ENCODE measurements at regions not wholly inside any gene's neighbourhood (a gene's known extent, or its start where the extent isn't known, plus 50 kb on each side); places are given as distances from the start of the nearest gene placed in this dataset.

DNA sequence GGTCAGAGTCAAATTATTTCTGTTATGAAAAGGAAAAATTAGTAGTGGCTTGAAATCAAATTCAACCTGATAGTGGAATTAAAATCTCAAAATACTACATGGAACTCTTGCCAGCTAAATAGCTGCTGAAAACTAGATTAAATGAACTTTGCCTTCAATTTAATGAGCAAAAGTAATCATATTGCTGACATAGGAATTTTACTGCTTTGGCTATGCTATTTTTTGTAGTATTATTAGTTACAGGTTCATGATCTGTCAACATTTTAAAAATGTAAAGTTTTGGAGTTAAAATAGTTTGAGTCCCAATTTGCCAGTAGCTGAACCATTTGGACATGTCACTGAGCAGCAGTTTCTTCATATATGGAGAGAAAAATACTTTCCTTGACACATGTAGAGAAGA, 81.4 kb downstream of the RERGL start:
- DNase-seq (ENCODE audit: low spot score), result no peak
- in situ Hi-C loops (cut with MboI; ENCODE audit: low sequenced_read_pairs, unreplicated experiment), result no loop called here
- TF ChIP-seq, protein P1, sequence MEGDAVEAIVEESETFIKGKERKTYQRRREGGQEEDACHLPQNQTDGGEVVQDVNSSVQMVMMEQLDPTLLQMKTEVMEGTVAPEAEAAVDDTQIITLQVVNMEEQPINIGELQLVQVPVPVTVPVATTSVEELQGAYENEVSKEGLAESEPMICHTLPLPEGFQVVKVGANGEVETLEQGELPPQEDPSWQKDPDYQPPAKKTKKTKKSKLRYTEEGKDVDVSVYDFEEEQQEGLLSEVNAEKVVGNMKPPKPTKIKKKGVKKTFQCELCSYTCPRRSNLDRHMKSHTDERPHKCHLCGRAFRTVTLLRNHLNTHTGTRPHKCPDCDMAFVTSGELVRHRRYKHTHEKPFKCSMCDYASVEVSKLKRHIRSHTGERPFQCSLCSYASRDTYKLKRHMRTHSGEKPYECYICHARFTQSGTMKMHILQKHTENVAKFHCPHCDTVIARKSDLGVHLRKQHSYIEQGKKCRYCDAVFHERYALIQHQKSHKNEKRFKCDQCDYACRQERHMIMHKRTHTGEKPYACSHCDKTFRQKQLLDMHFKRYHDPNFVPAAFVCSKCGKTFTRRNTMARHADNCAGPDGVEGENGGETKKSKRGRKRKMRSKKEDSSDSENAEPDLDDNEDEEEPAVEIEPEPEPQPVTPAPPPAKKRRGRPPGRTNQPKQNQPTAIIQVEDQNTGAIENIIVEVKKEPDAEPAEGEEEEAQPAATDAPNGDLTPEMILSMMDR (IDR thresholded peaks at IDR 0.05; ENCODE audit: borderline replicate concordance, control extremely low read depth, extremely low read depth, insufficient read depth, missing control alignments), result no peak

DNA sequence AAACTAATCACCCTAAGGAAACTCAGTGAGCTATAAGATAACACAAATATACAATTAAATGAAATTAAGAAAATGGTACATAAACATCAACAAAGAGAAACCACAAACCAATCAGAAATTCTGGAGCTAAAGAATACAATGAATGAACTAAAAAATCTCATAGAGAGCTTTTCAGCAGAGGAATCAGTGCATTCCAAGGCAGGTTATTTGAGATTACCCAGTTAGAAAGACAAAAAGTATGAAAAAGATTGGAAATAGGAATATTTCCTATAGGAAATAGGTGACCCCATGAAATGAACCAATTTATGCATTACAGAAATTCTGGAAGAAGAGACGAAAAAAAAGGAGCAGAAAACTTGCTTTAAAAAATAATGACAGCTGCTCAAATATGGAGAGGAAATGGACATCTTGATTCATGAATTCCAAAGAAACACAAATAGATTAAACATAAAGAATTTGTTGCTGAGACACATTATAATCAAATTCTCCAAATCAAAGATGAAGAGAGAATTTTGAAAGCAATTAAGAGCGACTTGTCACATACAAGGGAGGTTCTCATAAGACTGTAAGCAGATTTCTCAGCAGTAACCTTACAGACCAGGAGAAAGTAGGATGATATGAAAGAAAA, 90.7 kb downstream of the RERGL start:
- TF ChIP-seq, protein P1 (IDR thresholded peaks at IDR 0.05; ENCODE audit: borderline replicate concordance, control extremely low read depth, extremely low read depth, insufficient read depth, missing control alignments), result no peak
- DNase-seq (ENCODE audit: low spot score), result no peak
- in situ Hi-C loops (cut with MboI; ENCODE audit: low sequenced_read_pairs, unreplicated experiment), result no loop called here

DNA sequence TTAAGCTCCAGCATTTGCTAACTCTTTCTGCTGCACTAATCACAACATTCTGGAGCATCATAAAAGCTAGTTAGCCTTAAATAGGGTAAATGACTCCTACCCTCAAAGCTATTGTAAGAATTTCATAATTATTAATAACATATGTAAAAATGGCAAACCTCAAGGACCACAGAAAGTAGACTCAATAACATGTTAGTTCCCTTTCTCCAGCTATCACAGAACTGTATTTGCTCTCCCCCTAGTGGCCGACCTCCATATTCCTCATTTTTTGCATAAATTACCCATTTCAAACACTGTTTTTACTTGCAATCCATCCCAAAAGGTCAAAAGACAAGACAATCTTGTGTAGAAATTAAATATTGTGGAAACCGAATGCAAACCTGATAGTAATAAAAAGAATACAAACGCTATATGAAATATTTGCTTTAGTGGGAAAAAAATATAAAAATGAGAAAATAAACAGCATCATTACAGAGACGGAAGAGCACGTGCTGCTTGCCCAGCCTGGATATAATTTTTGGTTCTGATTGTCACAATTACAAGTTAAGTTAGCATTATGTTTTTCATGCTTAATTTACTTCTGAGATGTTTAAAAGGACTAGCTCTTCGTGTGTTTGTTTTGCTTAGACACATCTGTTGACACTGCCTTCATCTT, 97.9 kb downstream of the RERGL start:
- in situ Hi-C loops (cut with MboI; ENCODE audit: low sequenced_read_pairs, unreplicated experiment), result no loop called here
- peak; percentile 24 for DNase-seq (ENCODE audit: low spot score)
- TF ChIP-seq, protein P1 (IDR thresholded peaks at IDR 0.05; ENCODE audit: borderline replicate concordance, control extremely low read depth, extremely low read depth, insufficient read depth, missing control alignments), result peak; percentile 43

DNA sequence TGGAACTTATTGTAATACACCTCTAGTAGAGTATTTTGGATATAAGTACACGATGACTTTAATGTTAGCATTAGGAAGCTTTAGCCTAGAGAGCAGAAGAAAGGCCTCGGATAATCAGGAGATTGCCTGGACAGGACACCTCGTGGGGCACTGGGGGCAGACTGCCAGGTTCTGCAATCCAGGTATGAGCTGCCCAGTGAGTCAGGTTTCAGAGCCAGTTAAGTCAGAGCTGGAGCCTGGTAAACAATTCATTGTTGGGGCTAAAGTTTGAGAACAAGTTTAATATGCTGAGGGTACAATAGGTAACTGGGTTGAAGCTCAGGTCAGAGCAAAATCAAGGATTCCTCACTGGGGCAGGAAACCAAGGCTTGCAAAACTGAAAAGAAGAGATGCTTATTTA, 107.4 kb downstream of the RERGL start:
- TF ChIP-seq, protein P1 (IDR thresholded peaks at IDR 0.05; ENCODE audit: borderline replicate concordance, control extremely low read depth, extremely low read depth, insufficient read depth, missing control alignments), result no peak
- in situ Hi-C loops (cut with MboI; ENCODE audit: low sequenced_read_pairs, unreplicated experiment), result no loop called here
- DNase-seq (ENCODE audit: low spot score), result no peak

DNA sequence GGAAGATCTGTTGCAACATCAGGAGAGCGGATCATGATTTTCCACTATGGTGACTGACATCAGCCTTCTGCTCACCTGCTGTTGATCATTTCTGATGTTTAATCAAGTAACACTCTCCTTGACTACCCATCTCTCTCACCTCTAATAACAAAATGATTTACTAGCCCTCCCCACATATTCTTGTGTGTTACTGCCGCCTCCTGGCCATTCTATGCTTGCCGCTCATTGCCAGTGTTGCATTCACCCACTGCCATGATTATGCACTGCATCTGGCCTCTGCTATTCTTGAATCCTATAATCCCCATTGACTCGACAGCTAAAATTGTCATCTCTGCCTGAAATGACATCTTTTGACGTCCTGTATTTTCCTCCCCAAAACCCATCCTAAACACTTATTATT, 113.8 kb downstream of the RERGL start:
- TF ChIP-seq, protein P1 (IDR thresholded peaks at IDR 0.05; ENCODE audit: borderline replicate concordance, control extremely low read depth, extremely low read depth, insufficient read depth, missing control alignments), result no peak
- DNase-seq (ENCODE audit: low spot score), result no peak
- in situ Hi-C loops (cut with MboI; ENCODE audit: low sequenced_read_pairs, unreplicated experiment), result no loop called here

DNA sequence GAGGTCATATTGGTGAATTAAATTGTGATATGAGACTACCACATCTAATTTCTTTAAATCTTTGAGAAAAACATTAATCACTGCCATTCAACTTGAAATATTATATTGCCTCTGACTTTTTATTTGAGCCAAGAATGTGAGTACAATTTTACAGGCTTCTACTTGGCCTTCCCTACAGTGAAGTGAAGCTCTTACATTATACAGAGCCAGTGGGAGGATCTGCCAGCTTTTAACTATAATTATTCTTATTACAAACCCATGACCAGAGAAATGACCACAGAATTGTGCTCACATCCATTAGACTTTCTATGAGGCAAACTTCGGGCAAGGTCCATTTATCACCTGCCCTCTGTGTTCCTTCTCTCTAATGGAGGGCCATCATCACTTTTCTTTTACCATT, 114.2 kb downstream of the RERGL start:
- DNase-seq (ENCODE audit: low spot score), result no peak
- in situ Hi-C loops (cut with MboI; ENCODE audit: low sequenced_read_pairs, unreplicated experiment), result no loop called here
- TF ChIP-seq, protein P1 (IDR thresholded peaks at IDR 0.05; ENCODE audit: borderline replicate concordance, control extremely low read depth, extremely low read depth, insufficient read depth, missing control alignments), result no peak
